ENCODE measurements at regions not wholly inside any gene's neighbourhood (a gene's known extent, or its start where the extent isn't known, plus 50 kb on each side); places are given as distances from the start of the nearest gene placed in this dataset.

GRCh38 chr14:62097824-62098223 lies 335.6 kb downstream of the SNAPC1 start:
- FAIRE-seq (no peak), DNase-seq (ENCODE audit: low read depth) (no peak)
- H3K36me3 ChIP-seq (ENCODE audit: control insufficient read depth, insufficient read depth, low read length), result no peaks in the 10 kb centered on the region
- no peak for TF ChIP-seq CTCF (IDR thresholded peaks at IDR 0.05; ENCODE audit: insufficient read depth, low read length, severe bottlenecking)
- H3K27me3 ChIP-seq (ENCODE audit: control insufficient read depth, insufficient read depth, low read length), result no peaks in the 10 kb centered on the region
- H3K4me3 ChIP-seq (ENCODE audit: low read depth, low read length), result no peak overlapping the region

- Histone ChIP-seq H3K27me3 (ENCODE audit: control insufficient read depth, insufficient read depth, low read length) (no peaks in the 10 kb centered on the region), H3K4me3 (ENCODE audit: low read depth, low read length) (no peak overlapping the region)
- FAIRE-seq, result no peak
Measured at GRCh38 chr14:62098357-62098756, 336.1 kb downstream of the SNAPC1 start.

GRCh38 chr14:62099091-62099490 lies 336.9 kb downstream of the SNAPC1 start:
- H3K4me3 ChIP-seq (ENCODE audit: low read depth, low read length), result no peak overlapping the region
- no peak for FAIRE-seq
- TF ChIP-seq CTCF (IDR thresholded peaks at IDR 0.05; ENCODE audit: insufficient read depth, low read length, severe bottlenecking), result no peak
- DNase-seq (ENCODE audit: low read depth), result no peak
- H3K36me3 ChIP-seq (ENCODE audit: control insufficient read depth, insufficient read depth, low read length), result no peaks in the 10 kb centered on the region
- H3K27me3 ChIP-seq (ENCODE audit: control insufficient read depth, insufficient read depth, low read length), result no peaks in the 10 kb centered on the region

More at GRCh38 chr14:62098357-62098756, 336.1 kb downstream of the SNAPC1 start:
- no peaks in the 10 kb centered on the region for H3K36me3 ChIP-seq (ENCODE audit: control insufficient read depth, insufficient read depth, low read length)
- no peak for DNase-seq (ENCODE audit: low read depth)
- no peak for TF ChIP-seq CTCF (IDR thresholded peaks at IDR 0.05; ENCODE audit: insufficient read depth, low read length, severe bottlenecking)

- DNase-seq (ENCODE audit: low read depth), result no peak
- TF ChIP-seq CTCF (IDR thresholded peaks at IDR 0.05; ENCODE audit: insufficient read depth, low read length, severe bottlenecking), result no peak
- no peak for FAIRE-seq
- no peaks in the 10 kb centered on the region for H3K27me3 ChIP-seq (ENCODE audit: control insufficient read depth, insufficient read depth, low read length)
- no peak overlapping the region for H3K4me3 ChIP-seq (ENCODE audit: low read depth, low read length)
- H3K36me3 ChIP-seq (ENCODE audit: control insufficient read depth, insufficient read depth, low read length), result no peaks in the 10 kb centered on the region
Measured at GRCh38 chr14:62101189-62101588, 339.0 kb downstream of the SNAPC1 start.

GRCh38 chr14:62101673-62102348 lies 339.6 kb downstream of the SNAPC1 start:
- Histone ChIP-seq H3K4me3 (ENCODE audit: low read depth, low read length) (no peak overlapping the region), H3K27me3 (ENCODE audit: control insufficient read depth, insufficient read depth, low read length) (no peaks in the 10 kb centered on the region), H3K36me3 (ENCODE audit: control insufficient read depth, insufficient read depth, low read length) (no peaks in the 10 kb centered on the region)
- no peak for TF ChIP-seq CTCF (IDR thresholded peaks at IDR 0.05; ENCODE audit: insufficient read depth, low read length, severe bottlenecking)
- DNase-seq (ENCODE audit: low read depth) (no peak), FAIRE-seq (no peak)

- DNase-seq (ENCODE audit: low read depth) (no peak), FAIRE-seq (no peak)
- Histone ChIP-seq H3K27me3 (ENCODE audit: control insufficient read depth, insufficient read depth, low read length) (no peaks in the 10 kb centered on the region), H3K36me3 (ENCODE audit: control insufficient read depth, insufficient read depth, low read length) (no peaks in the 10 kb centered on the region), H3K4me3 (ENCODE audit: low read depth, low read length) (no peak overlapping the region)
- TF ChIP-seq CTCF (IDR thresholded peaks at IDR 0.05; ENCODE audit: insufficient read depth, low read length, severe bottlenecking), result no peak
Measured at GRCh38 chr14:62102349-62102725, 340.1 kb downstream of the SNAPC1 start.

Data from bronchial epithelial cell (primary cell).